ENCODE measurements at regions not wholly inside any gene's neighbourhood (a gene's known extent, or its start where the extent isn't known, plus 50 kb on each side); places are given as distances from the start of the nearest gene placed in this dataset.

DNA sequence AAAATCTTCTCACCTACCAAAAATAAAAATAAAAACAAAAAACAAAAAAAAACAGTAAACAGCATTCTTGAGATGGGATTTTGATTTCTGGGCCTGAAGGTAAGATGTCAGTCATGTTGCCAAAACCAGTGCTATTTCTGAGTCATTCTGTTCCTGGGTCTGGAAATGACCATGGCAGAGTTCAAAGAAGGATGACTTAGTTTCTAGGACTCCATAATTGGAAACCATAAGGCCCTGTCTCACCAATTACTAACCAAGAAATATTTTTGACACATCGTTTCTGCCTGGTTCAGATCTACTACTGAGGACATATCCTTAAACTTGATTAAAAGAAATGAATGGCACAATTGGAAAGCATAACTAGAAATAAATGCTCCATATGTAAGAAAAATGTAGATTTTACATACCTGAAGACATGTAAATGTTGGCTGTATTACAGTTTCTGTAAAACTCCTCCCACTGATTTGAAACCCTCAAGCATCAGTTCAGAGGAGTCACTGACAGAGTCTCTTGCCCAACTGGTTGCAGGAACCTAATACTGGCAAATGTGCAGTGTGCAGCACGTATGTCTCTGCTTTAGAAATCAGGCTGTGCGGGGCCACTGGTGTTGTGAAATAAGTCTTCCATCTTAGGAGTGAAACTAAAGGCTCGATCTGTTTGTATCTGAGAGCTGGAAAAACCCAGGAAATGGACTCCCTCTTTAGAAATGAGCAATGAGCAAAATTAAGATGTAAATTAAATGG lies 84.8 kb upstream of the EGR2 start:
- no peaks in the 10 kb centered on the region for H4K20me1 ChIP-seq (ENCODE audit: control insufficient read depth, insufficient read depth)
- H3K4me3 ChIP-seq = no peak overlapping the region
- DNase-seq (ENCODE audit: low read depth, low spot score) = no peak
- ChIA-PET POLR2A (no interaction called here), SMC1A (ENCODE audit: uncharacterized antibody, unreplicated experiment) (interaction anchor here (0.7 to 1.1 kb wide), 2 partner anchors 17 to 45 kb away, joined by 3 read pairs; no protein-coding TSS in a partner anchor), RAD21 (ENCODE audit: unreplicated experiment) (no interaction called here), CTCF (interaction anchor here (0.7 to 0.9 kb wide), 2 partner anchors 28 to 227 kb away, joined by 3 read pairs; no protein-coding TSS in a partner anchor)
- in situ Hi-C loops (cut with MboI) (no loop called here), intact Hi-C loops (cut with micrococcal nuclease; ENCODE audit: unreplicated experiment) (no loop called here)
- no peak for FAIRE-seq
- no peak overlapping the region for H3K9ac ChIP-seq (ENCODE audit: control insufficient read depth, insufficient read depth, low read length)
- no peaks in the 10 kb centered on the region for H3K4me1 ChIP-seq (ENCODE audit: control insufficient read depth, insufficient read depth, low read length)
- no TSS peak for BruUV-seq (replicated peaks)
- no peak overlapping the region for H3K4me2 ChIP-seq (ENCODE audit: control insufficient read depth, insufficient read depth)
- no peaks in the 10 kb centered on the region for H3K36me3 ChIP-seq (ENCODE audit: control insufficient read depth in 2 of 2, insufficient read depth in 2 of 2, low read length in 1 of 2)
- no peak; the same call in 1 of the 3 replicates for ATAC-seq
- H3K27me3 ChIP-seq (replicated peaks in 1 of 2; ENCODE audit: control insufficient read depth in 2 of 2, insufficient read depth in 2 of 2, low read length in 1 of 2) = no peaks in the 10 kb centered on the region
- no peaks in the 10 kb centered on the region for H3K79me2 ChIP-seq (ENCODE audit: control insufficient read depth, insufficient read depth, low read length)
- H3K27ac ChIP-seq (ENCODE audit: control insufficient read depth, insufficient read depth) = no peak overlapping the region
- 22% methylated on average over 4 of the region's 4 CpGs for WGBS (ENCODE audit: insufficient coverage, insufficient replicate concordance, low lambda C conversion rate, missing lambda C conversion rate)
- no peaks in the 10 kb centered on the region for H3K9me3 ChIP-seq (replicated peaks; ENCODE audit: control insufficient read depth, insufficient read depth, low read length)
- H2AFZ ChIP-seq (ENCODE audit: control insufficient read depth, low read depth, low read length) = no peak overlapping the region
- no peak for TF ChIP-seq NFYB (IDR thresholded peaks at IDR 0.05; ENCODE audit: insufficient read depth, low read depth, low read length)
- TF ChIP-seq LARP7 (IDR thresholded peaks at IDR 0.05) = no peak
- TF ChIP-seq NFIC (IDR thresholded peaks at IDR 0.05; ENCODE audit: low read depth, low read length) = 0 out of 2 replicates have a peak, but pooled peaks have one; percentile 30
- 0 out of 2 replicates have a peak, but pooled peaks have one; percentile 10 for TF ChIP-seq PKNOX1 (IDR thresholded peaks at IDR 0.05)
- TF ChIP-seq CHD2 (IDR thresholded peaks at IDR 0.05; ENCODE audit: borderline replicate concordance, low read depth, low read length) = no peak
- 0 out of 2 replicates have a peak, but pooled peaks have one; percentile 8 for TF ChIP-seq MEF2A (IDR thresholded peaks at IDR 0.05; ENCODE audit: insufficient read depth, low read depth, low read length)
- TF ChIP-seq RCOR1 (conservative IDR thresholded peaks at IDR 0.05; ENCODE audit: low read depth, low read length) = no peak
- TF ChIP-seq FOS (IDR thresholded peaks at IDR 0.05; ENCODE audit: borderline replicate concordance, extremely low read depth, insufficient read length) = no peak
- TF ChIP-seq RELB (IDR thresholded peaks at IDR 0.05; ENCODE audit: low read depth) = no peak
- no peak for TF ChIP-seq ZNF622 (IDR thresholded peaks at IDR 0.05)
- TF ChIP-seq TCF7 (IDR thresholded peaks at IDR 0.05; ENCODE audit: borderline replicate concordance) = no peak
- TF ChIP-seq ASH2L (IDR thresholded peaks at IDR 0.05; ENCODE audit: borderline replicate concordance, low read depth) = no peak
- TF ChIP-seq, protein P1, sequence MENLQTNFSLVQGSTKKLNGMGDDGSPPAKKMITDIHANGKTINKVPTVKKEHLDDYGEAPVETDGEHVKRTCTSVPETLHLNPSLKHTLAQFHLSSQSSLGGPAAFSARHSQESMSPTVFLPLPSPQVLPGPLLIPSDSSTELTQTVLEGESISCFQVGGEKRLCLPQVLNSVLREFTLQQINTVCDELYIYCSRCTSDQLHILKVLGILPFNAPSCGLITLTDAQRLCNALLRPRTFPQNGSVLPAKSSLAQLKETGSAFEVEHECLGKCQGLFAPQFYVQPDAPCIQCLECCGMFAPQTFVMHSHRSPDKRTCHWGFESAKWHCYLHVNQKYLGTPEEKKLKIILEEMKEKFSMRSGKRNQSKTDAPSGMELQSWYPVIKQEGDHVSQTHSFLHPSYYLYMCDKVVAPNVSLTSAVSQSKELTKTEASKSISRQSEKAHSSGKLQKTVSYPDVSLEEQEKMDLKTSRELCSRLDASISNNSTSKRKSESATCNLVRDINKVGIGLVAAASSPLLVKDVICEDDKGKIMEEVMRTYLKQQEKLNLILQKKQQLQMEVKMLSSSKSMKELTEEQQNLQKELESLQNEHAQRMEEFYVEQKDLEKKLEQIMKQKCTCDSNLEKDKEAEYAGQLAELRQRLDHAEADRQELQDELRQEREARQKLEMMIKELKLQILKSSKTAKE (IDR thresholded peaks at IDR 0.05; ENCODE audit: low read depth, poor library complexity, severe bottlenecking) = no peak
- TF ChIP-seq EZH2 (IDR thresholded peaks at IDR 0.05; ENCODE audit: borderline replicate concordance, control insufficient read depth, low read depth, low read length) = no peak
- no peak for TF ChIP-seq SREBF2 (IDR thresholded peaks at IDR 0.05; ENCODE audit: low read length)
- TF ChIP-seq NR2C2 (IDR thresholded peaks at IDR 0.05; ENCODE audit: borderline replicate concordance, control insufficient read depth, insufficient read length, low read depth) = no peak
- TF ChIP-seq WRNIP1 (IDR thresholded peaks at IDR 0.05; ENCODE audit: borderline replicate concordance, low read depth, low read length) = no peak
- TF ChIP-seq ZBED1 (IDR thresholded peaks at IDR 0.05; ENCODE audit: borderline replicate concordance) = no peak
- TF ChIP-seq DPF2 (IDR thresholded peaks at IDR 0.05) = no peak
- TF ChIP-seq EGR1 (IDR thresholded peaks at IDR 0.05; ENCODE audit: borderline replicate concordance in 1 of 2, low read depth in 2 of 2, low read length in 2 of 2) = no peak
- TF ChIP-seq CREB1 (IDR thresholded peaks at IDR 0.05; ENCODE audit: low read depth) = no peak
